ENCODE measurements at regions not wholly inside any gene's neighbourhood (a gene's known extent, or its start where the extent isn't known, plus 50 kb on each side); places are given as distances from the start of the nearest gene placed in this dataset.
A peak's percentile ranks its signal among the peaks of the same experiment; 100 is the strongest.

DNA sequence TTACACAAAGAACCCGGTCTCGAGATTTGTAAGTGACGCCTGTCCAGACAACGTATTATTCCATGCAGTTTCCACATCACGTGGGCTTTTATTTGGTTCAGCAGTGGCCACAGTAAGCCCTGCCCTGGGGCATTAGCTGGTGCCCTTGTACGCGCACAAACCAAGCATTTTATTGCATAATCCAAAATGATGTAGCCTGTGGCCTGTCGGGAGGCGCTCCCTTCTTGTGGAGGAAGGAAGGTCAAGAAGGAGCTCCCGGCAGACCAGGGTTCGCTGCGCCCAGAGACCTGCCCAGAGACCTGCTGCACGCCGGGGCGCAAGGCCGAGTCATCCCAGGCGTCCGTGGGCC is 179.6 kb upstream of the ALKAL2 start:
- Histone ChIP-seq H3K27me3 (ENCODE audit: control insufficient read depth, insufficient read depth, low read length) (peaks cover 2% of the 10 kb centered on the region), H3K36me3 (ENCODE audit: control insufficient read depth in 2 of 3, insufficient read depth in 3 of 3, low read length in 3 of 3) (no peaks in the 10 kb centered on the region), H3K9ac (ENCODE audit: low read length in 3 of 3) (no peak overlapping the region), H3K27ac (ENCODE audit: low read depth in 2 of 2, low read length in 2 of 2) (no peak overlapping the region), H3K4me3 (ENCODE audit: low read length in 3 of 3) (peak overlapping the region in 1 of 3 donors; percentile 39), H3K9me3 (ENCODE audit: control insufficient read depth in 2 of 3, insufficient read depth in 1 of 3, low read length in 3 of 3) (no peaks in the 10 kb centered on the region), H3K4me1 (ENCODE audit: control insufficient read depth in 2 of 3, insufficient read depth in 2 of 3, low read depth in 1 of 3, low read length in 3 of 3) (peaks cover 0 to 3% (median 0%) of the 10 kb centered on the region in 3 donors)
- intact Hi-C loops (cut with DNase I): no loop called here
- DNase-seq (no peak), FAIRE-seq (no peak)
- no peak for TF ChIP-seq CTCF (IDR thresholded peaks at IDR 0.05; ENCODE audit: borderline replicate concordance, extremely low read depth, insufficient read depth)

DNA sequence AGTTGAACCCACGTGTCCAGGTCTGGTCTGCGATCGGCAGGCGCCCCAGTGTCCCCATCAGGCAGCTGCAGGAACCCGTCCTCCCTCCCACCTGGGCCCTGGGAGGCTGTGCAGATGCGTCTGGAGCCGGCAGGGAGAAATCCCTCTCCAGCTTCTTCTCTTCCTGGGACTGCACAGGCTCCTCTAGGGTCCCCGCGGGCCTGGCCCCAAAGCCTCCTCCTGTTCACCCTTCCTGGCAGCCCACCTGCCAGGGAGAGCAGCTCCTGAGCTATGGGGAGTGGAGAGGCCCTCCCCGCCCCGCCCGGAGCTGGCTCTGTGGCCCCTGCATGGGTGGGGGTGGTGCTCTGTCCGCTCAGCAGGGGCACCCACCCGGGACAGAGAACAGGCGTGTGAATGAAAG is 179.2 kb upstream of the ALKAL2 start:
- FAIRE-seq (no peak), DNase-seq (no peak)
- intact Hi-C loops (cut with DNase I): no loop called here
- Histone ChIP-seq H3K4me1 (ENCODE audit: control insufficient read depth in 2 of 3, insufficient read depth in 2 of 3, low read depth in 1 of 3, low read length in 3 of 3) (peaks cover 0 to 3% (median 0%) of the 10 kb centered on the region in 3 donors), H3K27me3 (ENCODE audit: control insufficient read depth, insufficient read depth, low read length) (peaks cover 2% of the 10 kb centered on the region), H3K9me3 (ENCODE audit: control insufficient read depth in 2 of 3, insufficient read depth in 1 of 3, low read length in 3 of 3) (no peaks in the 10 kb centered on the region), H3K4me3 (ENCODE audit: low read length in 3 of 3) (peak overlapping the region in 1 of 3 donors; percentile 39), H3K9ac (ENCODE audit: low read length in 3 of 3) (no peak overlapping the region), H3K27ac (ENCODE audit: low read depth in 2 of 2, low read length in 2 of 2) (no peak overlapping the region), H3K36me3 (ENCODE audit: control insufficient read depth in 2 of 3, insufficient read depth in 3 of 3, low read length in 3 of 3) (no peaks in the 10 kb centered on the region)
- TF ChIP-seq CTCF (IDR thresholded peaks at IDR 0.05; ENCODE audit: borderline replicate concordance, extremely low read depth, insufficient read depth): no peak

- intact Hi-C loops (cut with DNase I): no loop called here
Observed at GRCh38 chr2:464562-465309, 176.8 kb upstream of the ALKAL2 start.

More at GRCh38 chr2:464562-465309, 176.8 kb upstream of the ALKAL2 start:
- H3K4me3 ChIP-seq (ENCODE audit: low read length in 3 of 3): no peak overlapping the region
- peaks cover 0 to 3% (median 0%) of the 10 kb centered on the region in 3 donors for H3K4me1 ChIP-seq (ENCODE audit: control insufficient read depth in 2 of 3, insufficient read depth in 2 of 3, low read depth in 1 of 3, low read length in 3 of 3)
- no peak overlapping the region for H3K27ac ChIP-seq (ENCODE audit: low read depth in 2 of 2, low read length in 2 of 2)
- FAIRE-seq: no peak
- H3K27me3 ChIP-seq (ENCODE audit: control insufficient read depth, insufficient read depth, low read length): peaks cover 2% of the 10 kb centered on the region
- H3K9ac ChIP-seq (ENCODE audit: low read length in 3 of 3): no peak overlapping the region
- H3K36me3 ChIP-seq (ENCODE audit: control insufficient read depth in 2 of 3, insufficient read depth in 3 of 3, low read length in 3 of 3): no peaks in the 10 kb centered on the region
- no peaks in the 10 kb centered on the region for H3K9me3 ChIP-seq (ENCODE audit: control insufficient read depth in 2 of 3, insufficient read depth in 1 of 3, low read length in 3 of 3)
- TF ChIP-seq CTCF (IDR thresholded peaks at IDR 0.05; ENCODE audit: borderline replicate concordance, extremely low read depth, insufficient read depth): no peak
- DNase-seq: no peak
